ENCODE measurements at regions not wholly inside any gene's neighbourhood (a gene's known extent, or its start where the extent isn't known, plus 50 kb on each side); places are given as distances from the start of the nearest gene placed in this dataset.

- no peaks in the 10 kb centered on the region for H3K36me3 ChIP-seq
These were observed 88.5 kb downstream of the NPIPB11 start for GRCh38 chr16:29318037-29318436.

GRCh38 chr16:29317269-29317668 lies 89.2 kb downstream of the NPIPB11 start:
- Histone ChIP-seq H3K27ac (no peak overlapping the region), H3K4me3 (no peak overlapping the region), H3K36me3 (no peaks in the 10 kb centered on the region), H3K9me3 (no peaks in the 10 kb centered on the region), H3K4me1 (peaks cover 0 to 23% (median 0%) of the 10 kb centered on the region in 3 donors), H3K27me3 (no peaks in the 10 kb centered on the region)
- WGBS, 2 donors: no CpG with 5 or more reads among the region's 13 CpGs
- TF ChIP-seq POLR2A (IDR thresholded peaks at IDR 0.05) (no peak), CTCF (IDR thresholded peaks at IDR 0.05) (no peak)
- intact Hi-C loops (cut with DNase I): no loop called here
- no peak for DNase-seq

More at GRCh38 chr16:29318037-29318436, 88.5 kb downstream of the NPIPB11 start:
- intact Hi-C loops (cut with DNase I): no loop called here
- peaks cover 0 to 23% (median 0%) of the 10 kb centered on the region in 3 donors for H3K4me1 ChIP-seq
- no peak overlapping the region for H3K4me3 ChIP-seq
- H3K27me3 ChIP-seq: no peaks in the 10 kb centered on the region
- TF ChIP-seq CTCF (IDR thresholded peaks at IDR 0.05) (no peak), POLR2A (IDR thresholded peaks at IDR 0.05) (no peak)
- no peaks in the 10 kb centered on the region for H3K9me3 ChIP-seq
- 68 to 92% methylated on average over 6 to 10 of the region's 16 CpGs for WGBS, 2 donors
- no peak overlapping the region for H3K27ac ChIP-seq
- no peak for DNase-seq

GRCh38 chr16:29316761-29317183 lies 89.7 kb downstream of the NPIPB11 start:
- TF ChIP-seq POLR2A (IDR thresholded peaks at IDR 0.05) (no peak), CTCF (IDR thresholded peaks at IDR 0.05) (no peak)
- 55 to 83% methylated on average over 4 to 12 of the region's 12 CpGs for WGBS, 2 donors
- intact Hi-C loops (cut with DNase I): no loop called here
- H3K4me3 ChIP-seq: no peak overlapping the region
- H3K36me3 ChIP-seq: no peaks in the 10 kb centered on the region
- no peak overlapping the region for H3K27ac ChIP-seq
- peaks cover 0 to 24% (median 0%) of the 10 kb centered on the region in 3 donors for H3K4me1 ChIP-seq
- H3K9me3 ChIP-seq: no peaks in the 10 kb centered on the region
- H3K27me3 ChIP-seq: no peaks in the 10 kb centered on the region
- no peak for DNase-seq

- Histone ChIP-seq H3K4me1 (peaks cover under 1 to 32% (median 3%) of the 10 kb centered on the region in 3 donors), H3K36me3 (no peaks in the 10 kb centered on the region), H3K27me3 (no peaks in the 10 kb centered on the region), H3K9me3 (no peaks in the 10 kb centered on the region), H3K4me3 (no peak overlapping the region), H3K27ac (no peak overlapping the region)
- DNase-seq: no peak
- intact Hi-C loops (cut with DNase I): no loop called here
- WGBS, 2 donors: 82 to 85% methylated on average over 10 to 11 of the region's 12 CpGs
- TF ChIP-seq POLR2A (IDR thresholded peaks at IDR 0.05): no peak
- TF ChIP-seq CTCF (IDR thresholded peaks at IDR 0.05): no peak
These were observed 90.5 kb downstream of the NPIPB11 start for GRCh38 chr16:29315916-29316517.

- Histone ChIP-seq H3K27me3 (no peaks in the 10 kb centered on the region), H3K27ac (no peak overlapping the region), H3K36me3 (no peaks in the 10 kb centered on the region), H3K4me3 (no peak overlapping the region), H3K9me3 (no peaks in the 10 kb centered on the region), H3K4me1 (peaks cover 6 to 40% (median 6%) of the 10 kb centered on the region in 3 donors)
- TF ChIP-seq POLR2A (IDR thresholded peaks at IDR 0.05): no peak
- no peak for TF ChIP-seq CTCF (IDR thresholded peaks at IDR 0.05)
- DNase-seq: no peak
- WGBS, 2 donors: 85 to 92% methylated on average over 2 to 4 of the region's 5 CpGs
- intact Hi-C loops (cut with DNase I): no loop called here
These were observed 91.5 kb downstream of the NPIPB11 start for GRCh38 chr16:29315046-29315445.

Data from esophagus squamous epithelium (tissue), 5 donors.